HCT116 (cell line): ENCODE measurements at regions not wholly inside any gene's neighbourhood (a gene's known extent, or its start where the extent isn't known, plus 50 kb on each side); places are given as distances from the start of the nearest gene placed in this dataset.

Experiments used
- ATAC-seq: fragments of 200-7000 bp; cut with Tn5 transposase; 2 replicates; pipeline ENCODE4 v1.9.1; 2020; ENCODE audit warnings: mild to moderate bottlenecking, moderate library complexity
- BruUV-seq: library from RNA; stranded (reverse); fragments of 400-500 nt; replicated peaks from 2 replicates; lab custom pipeline; 2021; lab: Mats Ljungman, UMichigan
- CTCF ChIA-PET: fragments of 300-600 bp; sonication (Branson Sonifier 250); formaldehyde crosslinking; loops from one replicate; lab custom pipeline; 2021; ENCODE audit warnings: antibody characterized with exemption; lab: Charles Lee
- POLR2A ChIA-PET: fragments of 300-600, 350-600 bp; sonication (Branson Sonifier 250); formaldehyde crosslinking; loops from one replicate; lab custom pipeline; 2021; ENCODE audit warnings: antibody characterized with exemption; lab: Charles Lee
- RAD21 ChIA-PET, 2 experiments: fragments of 300-600 bp; sonication (Branson Sonifier 250); formaldehyde crosslinking; loops; one replicate each; lab custom pipeline; 2023; ENCODE audit warnings: low total read pairs in 2 of 2; ENCODE audit not compliant: uncharacterized antibody in 2 of 2, unreplicated experiment in 2 of 2, low non-redundant PET in 1 of 2; lab: Charles Lee
- DNase-seq: peaks from one replicate; pipeline ENCODE4 v3.0.0-alpha.2; 2010; ENCODE audit warnings: low read depth, low spot score
- H2AFZ ChIP-seq: fragments of 200-600 bp; shearing (Covaris generic), sonication (generic); 2 replicates; pipeline ENCODE4 v1.6.1; 2017; ENCODE audit warnings: low read depth, mixed run types, mixed read lengths, antibody characterized with exemption, low read length; ENCODE audit not compliant: poor library complexity, severe bottlenecking
- H3K27ac ChIP-seq: 2 replicates; pipeline ENCODE4 v1.5.1; 2012; ENCODE audit warnings: low read depth, low read length
- H3K27me3 ChIP-seq: fragments of 200-600 bp; sonication (generic); 2 replicates; pipeline ENCODE4 v1.6.1; 2016; ENCODE audit warnings: mixed run types, low read length, mixed read lengths; ENCODE audit not compliant: insufficient read depth
- H3K36me3 ChIP-seq, 2 experiments: fragments of 200-500 bp in 1 of 2; fragments of 200-600 bp in 1 of 2; sonication (Bioruptor generic) in 1 of 2; sonication (generic) in 1 of 2; 2 replicates each; pipeline versions ENCODE4 v1.5.1 to v1.6.1; 2014 to 2016; ENCODE audit warnings: low read length in 2 of 2, inconsistent platforms in 1 of 2, mixed read lengths in 1 of 2, mixed run types in 1 of 2; ENCODE audit not compliant: insufficient read depth in 2 of 2, control insufficient read depth in 1 of 2
- H3K4me1 ChIP-seq, 2 experiments: fragments of 200-600 bp in 1 of 2; sonication (generic) in 1 of 2; 2 replicates each; pipeline versions ENCODE4 v1.5.1 to v1.6.1; 2012 to 2017; ENCODE audit warnings: low read length in 2 of 2, inconsistent platforms in 1 of 2, mild to moderate bottlenecking in 1 of 2, mixed read lengths in 1 of 2, mixed run types in 1 of 2, moderate library complexity in 1 of 2; ENCODE audit not compliant: insufficient read depth in 2 of 2, control insufficient read depth in 1 of 2
- H3K4me2 ChIP-seq: fragments of 200-600 bp; sonication (generic); 2 replicates; pipeline ENCODE4 v1.6.1; 2017; ENCODE audit warnings: mixed run types, low read length, mixed read lengths
- H3K4me3 ChIP-seq, 2 experiments: fragments of 200-600 bp in 1 of 2; sonication (generic) in 1 of 2; replicated peaks in 1 of 2; 2 replicates each; pipeline ENCODE4 v1.5.1; 2011 to 2016; ENCODE audit warnings: low read length in 2 of 2, control low read depth in 1 of 2, low read depth in 1 of 2, mild to moderate bottlenecking in 1 of 2, mixed read lengths in 1 of 2, mixed run types in 1 of 2
- H3K79me2 ChIP-seq: fragments of 200-600 bp; sonication (generic); 2 replicates; pipeline ENCODE4 v1.6.1; 2017; ENCODE audit warnings: mild to moderate bottlenecking, mixed run types, low read length, moderate library complexity, mixed read lengths; ENCODE audit not compliant: insufficient read depth
- H3K9ac ChIP-seq: fragments of 200-600 bp; sonication (generic); 2 replicates; pipeline ENCODE4 v1.6.1; 2016; ENCODE audit warnings: low read length, mixed read lengths
- H3K9me2 ChIP-seq: fragments of 200-600 bp; sonication (generic), shearing (Covaris generic); 2 replicates; pipeline ENCODE4 v1.6.1; 2017; ENCODE audit warnings: mixed run types, mild to moderate bottlenecking, moderate library complexity; ENCODE audit not compliant: insufficient read depth
- H3K9me3 ChIP-seq, 2 experiments: fragments of 200-500 bp in 1 of 2; fragments of 200-600 bp in 1 of 2; sonication (Bioruptor generic) in 1 of 2; sonication (generic) in 1 of 2; 2 replicates each; pipeline ENCODE4 v1.6.1; 2014 to 2017; ENCODE audit warnings: low read length in 2 of 2, mixed read lengths in 2 of 2, inconsistent platforms in 1 of 2, low read depth in 1 of 2, mild to moderate bottlenecking in 1 of 2, mixed run types in 1 of 2, moderate library complexity in 1 of 2; ENCODE audit not compliant: control insufficient read depth in 1 of 2, insufficient read depth in 1 of 2
- H4K20me1 ChIP-seq: fragments of 200-600 bp; sonication (generic), shearing (Covaris generic); 2 replicates; pipeline ENCODE4 v1.6.1; 2017; ENCODE audit warnings: mixed run types, mild to moderate bottlenecking, moderate library complexity; ENCODE audit not compliant: insufficient read depth
- CBX3 ChIP-seq: IDR thresholded peaks from 2 replicates; pipeline ENCODE4 v1.6.1; 2012; ENCODE audit warnings: low read depth
- CEBPB ChIP-seq: IDR thresholded peaks from 2 replicates; pipeline ENCODE4 v1.6.1; 2012; ENCODE audit warnings: low read depth
- EGR1 ChIP-seq: IDR thresholded peaks from 2 replicates; pipeline ENCODE4 v1.6.1; 2012; ENCODE audit warnings: low read depth
- ELF1 ChIP-seq: IDR thresholded peaks from 2 replicates; pipeline ENCODE4 v1.6.1; 2012; ENCODE audit warnings: low read depth, borderline replicate concordance
- FOSL1 ChIP-seq: IDR thresholded peaks from 2 replicates; pipeline ENCODE4 v1.6.1; 2012; ENCODE audit warnings: low read depth
- RAD21 ChIP-seq: IDR thresholded peaks from 2 replicates; pipeline ENCODE4 v1.6.1; 2012; ENCODE audit warnings: low read depth, mild to moderate bottlenecking
- REST ChIP-seq: IDR thresholded peaks from 2 replicates; pipeline ENCODE4 v1.6.1; 2012; ENCODE audit warnings: low read depth
- SIN3A ChIP-seq: IDR thresholded peaks from 2 replicates; pipeline ENCODE4 v1.6.1; 2012; ENCODE audit warnings: low read depth
- SRF ChIP-seq: IDR thresholded peaks from 2 replicates; pipeline ENCODE4 v1.6.1; 2012; ENCODE audit warnings: low read depth
- TCF7L2 ChIP-seq: IDR thresholded peaks from 2 replicates; pipeline ENCODE4 v1.7.0; 2011; ENCODE audit warnings: borderline replicate concordance, inconsistent platforms; ENCODE audit not compliant: insufficient read depth, insufficient read length; ENCODE audit errors: extremely low read depth
- ZFX ChIP-seq: fragments of 450-650 bp; IDR thresholded peaks from 2 replicates; pipeline ENCODE4 v1.6.1; 2017
- ZNF274 ChIP-seq: fragments of 200-500 bp; sonication (Bioruptor generic); IDR thresholded peaks from 2 replicates; pipeline ENCODE4 v1.6.1; 2014; ENCODE audit warnings: mild to moderate bottlenecking, low read depth, low read length, inconsistent platforms
- intact Hi-C: fragments of 100-400 bp; cut with micrococcal nuclease; formaldehyde crosslinking; loops from 2 replicates; pipeline ENCODE4 v1.10.0; 2022

- no peaks in the 10 kb centered on the region; the same call in 1 of the 2 replicates for H3K9me2 ChIP-seq
- no TSS peak for BruUV-seq
- TF ChIP-seq ZFX (no peak), RAD21 (no peak), CEBPB (no peak), REST (no peak), FOSL1 (no peak), ELF1 (no peak), CBX3 (no peak), ZNF274 (no peak), SRF (no peak), TCF7L2 (no peak), EGR1 (no peak), SIN3A (no peak)
- H3K4me2 ChIP-seq = no peak overlapping the region
- H4K20me1 ChIP-seq = no peaks in the 10 kb centered on the region
- ChIA-PET POLR2A (no interaction called here), RAD21 (no interaction called here), CTCF (no interaction called here)
- H3K9ac ChIP-seq = no peak overlapping the region
- H3K27ac ChIP-seq = no peak overlapping the region
- no peak overlapping the region for H3K4me3 ChIP-seq
- no peak for ATAC-seq
- H3K79me2 ChIP-seq = no peaks in the 10 kb centered on the region
- no peaks in the 10 kb centered on the region for H3K36me3 ChIP-seq
- H3K4me1 ChIP-seq = peaks cover 0 to 6% of the 10 kb centered on the region in 2 experiments; a peak in 1 of 4 replicates
- no peak for DNase-seq
- intact Hi-C loops = no loop called here
- H2AFZ ChIP-seq = no peak overlapping the region
- no peaks in the 10 kb centered on the region for H3K9me3 ChIP-seq
- no peaks in the 10 kb centered on the region for H3K27me3 ChIP-seq
These were observed 457.0 kb upstream of the ALCAM start for GRCh38 chr3:104909721-104910120.
